ENCODE measurements at regions not wholly inside any gene's neighbourhood (a gene's known extent, or its start where the extent isn't known, plus 50 kb on each side); places are given as distances from the start of the nearest gene placed in this dataset.

- Histone ChIP-seq H3K36me3 (ENCODE audit: control insufficient read depth, insufficient read depth, low read length) (no peaks in the 10 kb centered on the region), H3K27ac (ENCODE audit: low read depth, low read length) (no peak overlapping the region), H3K4me1 (ENCODE audit: control insufficient read depth, insufficient read depth, low read length) (no peaks in the 10 kb centered on the region), H3K9me3 (ENCODE audit: control insufficient read depth, low read length) (peaks cover 8% of the 10 kb centered on the region), H3K4me3 (ENCODE audit: low read length) (no peak overlapping the region), H3K27me3 (ENCODE audit: control insufficient read depth, insufficient read depth, low read length, poor library complexity, severe bottlenecking) (no peaks in the 10 kb centered on the region), H3K9ac (ENCODE audit: extremely low read depth, low read length, poor library complexity, severe bottlenecking) (no peak overlapping the region)
- no peak for TF ChIP-seq CTCF (conservative IDR thresholded peaks at IDR 0.05)
- H3K27ac Mint-ChIP-seq, result no peak overlapping the region
- peaks cover 2% of the 10 kb centered on the region for H3K4me1 Mint-ChIP-seq
- no peak overlapping the region for H3K4me3 Mint-ChIP-seq
- no peaks in the 10 kb centered on the region for H3K27me3 Mint-ChIP-seq (ENCODE audit: insufficient read depth)
- H3K36me3 Mint-ChIP-seq (ENCODE audit: low read depth), result no peaks in the 10 kb centered on the region
- WGBS, 2 experiments (ENCODE audit: insufficient coverage in 1 of 2, insufficient read length in 1 of 2), result 91 to 94% methylated on average over 1 of the region's 1 CpG
- H3K9me3 Mint-ChIP-seq, result peaks cover 10% of the 10 kb centered on the region
- DNase-seq, result no peak
Observed at GRCh38 chr2:30312916-30313315, 81.6 kb downstream of the LBH start.

- peaks cover 3% of the 10 kb centered on the region for H3K27me3 Mint-ChIP-seq (ENCODE audit: insufficient read depth)
- Histone ChIP-seq H3K4me3 (ENCODE audit: low read length) (no peak overlapping the region), H3K4me1 (ENCODE audit: control insufficient read depth, insufficient read depth, low read length) (no peaks in the 10 kb centered on the region), H3K9me3 (ENCODE audit: control insufficient read depth, low read length) (peaks cover 8% of the 10 kb centered on the region), H3K36me3 (ENCODE audit: control insufficient read depth, insufficient read depth, low read length) (no peaks in the 10 kb centered on the region), H3K27me3 (ENCODE audit: control insufficient read depth, insufficient read depth, low read length, poor library complexity, severe bottlenecking) (no peaks in the 10 kb centered on the region), H3K27ac (ENCODE audit: low read depth, low read length) (no peak overlapping the region), H3K9ac (ENCODE audit: extremely low read depth, low read length, poor library complexity, severe bottlenecking) (no peak overlapping the region)
- H3K36me3 Mint-ChIP-seq (ENCODE audit: low read depth), result no peaks in the 10 kb centered on the region
- no peak for TF ChIP-seq CTCF (conservative IDR thresholded peaks at IDR 0.05)
- no peak overlapping the region for H3K4me3 Mint-ChIP-seq
- DNase-seq, result no peak
- H3K9me3 Mint-ChIP-seq, result peaks cover 10% of the 10 kb centered on the region
- WGBS, 2 experiments (ENCODE audit: insufficient coverage in 1 of 2, insufficient read length in 1 of 2), result 92 to 100% methylated on average over 3 of the region's 3 CpGs
- no peak overlapping the region for H3K27ac Mint-ChIP-seq
- H3K4me1 Mint-ChIP-seq, result peaks cover 2% of the 10 kb centered on the region
Observed at GRCh38 chr2:30314981-30315380, 83.6 kb downstream of the LBH start.

GRCh38 chr2:30315391-30316063, 84.2 kb downstream of the LBH start:
- H3K36me3 Mint-ChIP-seq (ENCODE audit: low read depth), result no peaks in the 10 kb centered on the region
- TF ChIP-seq CTCF (conservative IDR thresholded peaks at IDR 0.05), result no peak
- no peak overlapping the region for H3K9ac ChIP-seq (ENCODE audit: extremely low read depth, low read length, poor library complexity, severe bottlenecking)
- H3K9me3 ChIP-seq (ENCODE audit: control insufficient read depth, low read length), result peaks cover 8% of the 10 kb centered on the region
- DNase-seq, result no peak
- H3K27me3 Mint-ChIP-seq (ENCODE audit: insufficient read depth), result peaks cover 5% of the 10 kb centered on the region
- WGBS, 2 experiments (ENCODE audit: insufficient coverage in 1 of 2, insufficient read length in 1 of 2), result 90 to 93% methylated on average over 2 to 3 of the region's 3 CpGs
- peaks cover 10% of the 10 kb centered on the region for H3K9me3 Mint-ChIP-seq
- no peak overlapping the region for H3K27ac Mint-ChIP-seq
- no peaks in the 10 kb centered on the region for H3K27me3 ChIP-seq (ENCODE audit: control insufficient read depth, insufficient read depth, low read length, poor library complexity, severe bottlenecking)
- no peaks in the 10 kb centered on the region for H3K4me1 ChIP-seq (ENCODE audit: control insufficient read depth, insufficient read depth, low read length)
- no peak overlapping the region for H3K4me3 ChIP-seq (ENCODE audit: low read length)
- no peak overlapping the region for H3K27ac ChIP-seq (ENCODE audit: low read depth, low read length)
- peaks cover 2% of the 10 kb centered on the region for H3K4me1 Mint-ChIP-seq
- no peak overlapping the region for H3K4me3 Mint-ChIP-seq
- no peaks in the 10 kb centered on the region for H3K36me3 ChIP-seq (ENCODE audit: control insufficient read depth, insufficient read depth, low read length)

Data from endodermal cell (in vitro differentiated cells).